Natural killer cell (primary cell): ENCODE measurements at regions not wholly inside any gene's neighbourhood (a gene's known extent, or its start where the extent isn't known, plus 50 kb on each side); places are given as distances from the start of the nearest gene placed in this dataset.
"Not testable (repeated sequence)": the region's sequence is repeated elsewhere in the genome, so short reads cannot be mapped to it uniquely, and the experiment has no call there.

Experiments
- ATAC-seq, 3 donors: fragments of 150-1000 bp in 2 of 3; fragments of 200-7000 bp in 1 of 3; cut with Tn5 transposase; 1 replicate in 1 of 3; 2 replicates in 2 of 3; pipeline ENCODE4 v1.10.0; 2021; ENCODE audit warnings: mild to moderate bottlenecking in 2 of 3, moderate library complexity in 2 of 3
- DNase-seq, 2 donors: peaks; one replicate each; pipeline versions ENCODE4 v3.0.0 to v3.0.0-alpha.2; 2013 to 2021; ENCODE audit warnings: mixed read lengths in 1 of 2
- H3K27ac ChIP-seq: one replicate; pipeline ENCODE4 v1.5.1; 2013; ENCODE audit warnings: mild to moderate bottlenecking, low read length
- H3K27me3 ChIP-seq: one replicate; pipeline ENCODE4 v1.6.1; 2013; ENCODE audit warnings: low read length; ENCODE audit not compliant: control insufficient read depth, insufficient read depth
- H3K36me3 ChIP-seq: one replicate; pipeline ENCODE4 v1.6.1; 2013; ENCODE audit warnings: low read length; ENCODE audit not compliant: control insufficient read depth, insufficient read depth
- H3K4me1 ChIP-seq: one replicate; pipeline ENCODE4 v1.6.1; 2013; ENCODE audit warnings: low read length; ENCODE audit not compliant: control insufficient read depth, insufficient read depth
- H3K4me3 ChIP-seq: one replicate; pipeline ENCODE4 v1.5.1; 2013; ENCODE audit warnings: low read length
- H3K9me3 ChIP-seq: one replicate; pipeline ENCODE4 v1.6.1; 2013; ENCODE audit warnings: low read length; ENCODE audit not compliant: control insufficient read depth, insufficient read depth
- H3K27ac Mint-ChIP-seq, 2 donors: one replicate each; pipeline ENCODE4 v1.8.0; 2022; ENCODE audit warnings: mild to moderate bottlenecking in 2 of 2, mixed read lengths in 2 of 2, moderate library complexity in 1 of 2
- H3K27me3 Mint-ChIP-seq, 2 donors: one replicate each; pipeline ENCODE4 v1.8.0; 2022; ENCODE audit warnings: low read depth in 2 of 2, mixed read lengths in 2 of 2
- H3K36me3 Mint-ChIP-seq: one replicate; pipeline ENCODE4 v1.8.0; 2022; ENCODE audit warnings: mixed read lengths
- H3K4me1 Mint-ChIP-seq, 2 donors: one replicate each; pipeline ENCODE4 v1.8.0; 2022; ENCODE audit warnings: mixed read lengths in 2 of 2
- H3K4me3 Mint-ChIP-seq: one replicate; pipeline ENCODE4 v1.8.0; 2022; ENCODE audit warnings: mild to moderate bottlenecking, moderate library complexity, mixed read lengths
- H3K9me3 Mint-ChIP-seq, 2 donors: one replicate each; pipeline ENCODE4 v1.8.0; 2022; ENCODE audit warnings: mixed read lengths in 2 of 2
- CTCF ChIP-seq: fragments of 200-600 bp; IDR thresholded peaks from one replicate; pipeline ENCODE4 v1.8.0; 2022; ENCODE audit warnings: antibody characterized with exemption
- WGBS: methylation state at CpG from one replicate; pipeline ENCODE4 v1.1.7; 2013; ENCODE audit warnings: missing lambda C conversion rate; ENCODE audit not compliant: insufficient coverage; 5-methylcytosine and 5-hydroxymethylcytosine counted together
- intact Hi-C: fragments of 100-400 bp; cut with micrococcal nuclease; formaldehyde crosslinking; loops from one replicate; pipeline ENCODE4 v1.14.2; 2022

- H3K27ac Mint-ChIP-seq: no peak overlapping the region
- H3K4me1 Mint-ChIP-seq: peaks cover 16 to 17% of the 10 kb centered on the region in 2 donors
- H3K27me3 Mint-ChIP-seq: peaks cover 19 to 30% of the 10 kb centered on the region in 2 donors
- H3K4me3 Mint-ChIP-seq: no peak overlapping the region
- intact Hi-C loops: no loop called here
- Histone ChIP-seq H3K27ac (no peak overlapping the region), H3K27me3 (no peaks in the 10 kb centered on the region), H3K9me3 (no peaks in the 10 kb centered on the region), H3K4me3 (no peak overlapping the region), H3K36me3 (no peaks in the 10 kb centered on the region), H3K4me1 (peaks cover 15% of the 10 kb centered on the region)
- H3K9me3 Mint-ChIP-seq: peaks cover 0 to 2% of the 10 kb centered on the region in 2 donors
- no peak for ATAC-seq
- 88% methylated on average over 4 of the region's 5 CpGs for WGBS
- no peaks in the 10 kb centered on the region for H3K36me3 Mint-ChIP-seq
- no peak for TF ChIP-seq CTCF
- DNase-seq: no peak
These were observed 110.3 kb upstream of the LARP1 start for GRCh38 chr5:154644745-154645411.

- Mint-ChIP-seq H3K4me1 (peaks cover 13% of the 10 kb centered on the region in 2 donors), H3K27me3 (peaks cover 17 to 30% of the 10 kb centered on the region in 2 donors), H3K36me3 (no peaks in the 10 kb centered on the region), H3K4me3 (no peak overlapping the region), H3K9me3 (peaks cover 0 to 2% of the 10 kb centered on the region in 2 donors), H3K27ac (no peak overlapping the region)
- Histone ChIP-seq H3K9me3 (no peaks in the 10 kb centered on the region), H3K4me1 (peaks cover 12% of the 10 kb centered on the region), H3K36me3 (no peaks in the 10 kb centered on the region), H3K27me3 (no peaks in the 10 kb centered on the region), H3K4me3 (no peak overlapping the region), H3K27ac (no peak overlapping the region)
- intact Hi-C loops: no loop called here
- no peak for TF ChIP-seq CTCF
- 82% methylated on average over 10 of the region's 12 CpGs for WGBS
- ATAC-seq: peak in 1 of 3 donors; percentile 33
- DNase-seq: no peak
These were observed 112.5 kb upstream of the LARP1 start for GRCh38 chr5:154642499-154643245.

DNA sequence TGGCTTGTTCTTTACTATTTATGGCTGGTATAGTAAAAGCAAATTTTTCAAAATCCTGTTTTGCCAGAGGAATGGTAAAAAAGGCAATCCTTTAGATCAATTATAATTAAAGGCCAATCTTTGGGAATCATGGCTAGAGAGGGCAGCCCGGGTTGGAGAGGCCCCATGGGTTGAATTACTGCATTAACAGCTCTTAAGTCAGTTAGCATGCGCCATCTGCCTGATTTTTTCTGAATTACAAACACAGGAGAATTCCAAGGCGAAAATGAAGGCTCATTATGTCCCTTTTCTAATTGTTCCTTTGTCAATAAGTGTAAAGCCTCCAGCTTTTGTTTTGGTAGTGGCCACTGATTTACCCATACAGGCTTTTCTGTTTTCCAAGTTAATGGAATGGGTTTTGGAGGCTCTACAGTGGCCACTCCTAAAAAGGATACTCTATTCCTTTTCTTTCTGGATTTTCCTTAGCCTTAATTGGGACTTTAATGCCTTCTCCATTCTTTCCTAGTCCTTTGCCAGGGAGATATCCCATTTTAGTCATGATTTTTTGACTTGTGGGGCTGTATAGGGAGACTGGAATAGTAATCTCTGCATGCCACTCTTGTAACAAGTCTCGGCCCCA lies 114.9 kb upstream of the LARP1 start:
- H3K4me3 ChIP-seq, H3K27ac Mint-ChIP-seq, H3K27me3 ChIP-seq, H3K4me3 Mint-ChIP-seq, H3K4me1 Mint-ChIP-seq, H3K36me3 Mint-ChIP-seq, H3K9me3 Mint-ChIP-seq, H3K9me3 ChIP-seq, H3K36me3 ChIP-seq, H3K4me1 ChIP-seq, ATAC-seq, H3K27ac ChIP-seq: not testable (repeated sequence)
- peaks cover 22 to 25% of the 10 kb centered on the region in 2 donors for H3K27me3 Mint-ChIP-seq
- intact Hi-C loops: loop anchor here (1.0 kb wide), 1 partner anchor 173 kb away; no protein-coding TSS in a partner anchor
- 56% methylated on average over 4 of the region's 4 CpGs for WGBS
- peak in 1 of 2 donors; percentile 22 for DNase-seq

DNA sequence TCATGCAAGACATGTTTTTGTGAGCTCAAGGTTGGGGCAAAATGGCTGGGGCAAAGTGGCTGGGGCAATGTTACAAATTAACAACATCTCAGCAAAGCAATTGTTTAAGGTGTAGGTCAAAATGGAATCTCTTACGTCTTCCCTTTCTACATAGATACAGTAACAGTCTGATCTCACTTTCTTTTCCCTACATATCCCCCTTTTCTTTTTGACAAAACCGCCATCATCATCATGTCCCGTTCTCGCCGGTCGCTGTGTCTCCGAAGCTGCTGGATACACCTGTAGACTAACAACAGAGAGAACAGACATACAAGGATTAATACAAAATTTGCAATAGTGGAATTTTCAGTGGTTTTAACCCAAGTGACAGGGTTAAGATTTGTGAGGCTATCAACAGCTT lies 118.4 kb upstream of the LARP1 start:
- H3K4me1 ChIP-seq, H3K36me3 Mint-ChIP-seq, H3K4me3 ChIP-seq, H3K27me3 ChIP-seq, intact Hi-C loops, ATAC-seq, H3K4me3 Mint-ChIP-seq, H3K4me1 Mint-ChIP-seq, H3K36me3 ChIP-seq, H3K9me3 Mint-ChIP-seq, H3K27ac ChIP-seq, H3K9me3 ChIP-seq, H3K27ac Mint-ChIP-seq, DNase-seq: not testable (repeated sequence)
- peaks cover 10 to 20% of the 10 kb centered on the region in 2 donors for H3K27me3 Mint-ChIP-seq
- 99% methylated on average over 7 of the region's 7 CpGs for WGBS

DNA sequence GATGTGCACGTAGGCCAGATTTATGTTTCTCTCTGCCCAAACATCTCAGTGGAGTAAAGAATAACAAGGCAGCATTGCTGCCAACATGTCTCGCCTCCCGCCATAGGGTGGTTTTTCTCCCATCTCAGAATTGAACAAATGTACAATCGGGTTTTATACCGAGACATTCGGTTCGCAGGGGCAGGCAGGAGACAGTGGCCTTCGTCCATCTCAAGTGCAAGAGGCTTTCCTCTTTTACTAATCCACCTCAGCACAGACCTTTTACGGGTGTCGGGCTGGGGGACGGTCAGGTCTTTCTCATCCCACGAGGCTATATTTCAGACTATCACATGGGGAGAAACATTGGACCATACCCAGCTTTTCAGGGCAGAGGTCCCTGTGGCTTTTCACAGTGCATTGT lies 118.9 kb upstream of the LARP1 start:
- H3K27ac ChIP-seq, H3K9me3 ChIP-seq, DNase-seq, H3K27me3 ChIP-seq, H3K4me3 ChIP-seq, H3K27ac Mint-ChIP-seq, H3K4me3 Mint-ChIP-seq, H3K36me3 Mint-ChIP-seq, H3K4me1 ChIP-seq, H3K9me3 Mint-ChIP-seq, intact Hi-C loops, H3K36me3 ChIP-seq, H3K4me1 Mint-ChIP-seq, ATAC-seq: not testable (repeated sequence)
- 92% methylated on average over 11 of the region's 12 CpGs for WGBS
- peaks cover 5 to 20% of the 10 kb centered on the region in 2 donors for H3K27me3 Mint-ChIP-seq

- H3K9me3 ChIP-seq, H3K27ac Mint-ChIP-seq, H3K4me1 Mint-ChIP-seq, intact Hi-C loops, H3K4me3 Mint-ChIP-seq, H3K27me3 ChIP-seq, DNase-seq, H3K36me3 ChIP-seq, H3K4me3 ChIP-seq, H3K27ac ChIP-seq, H3K36me3 Mint-ChIP-seq, H3K9me3 Mint-ChIP-seq, ATAC-seq, H3K4me1 ChIP-seq: not testable (repeated sequence)
- 94% methylated on average over 4 of the region's 4 CpGs for WGBS
- peaks cover 5 to 13% of the 10 kb centered on the region in 2 donors for H3K27me3 Mint-ChIP-seq
These were observed 121.4 kb upstream of the LARP1 start for GRCh38 chr5:154633744-154634143.
